ENCODE measurements at regions not wholly inside any gene's neighbourhood (a gene's known extent, or its start where the extent isn't known, plus 50 kb on each side); places are given as distances from the start of the nearest gene placed in this dataset.

DNA sequence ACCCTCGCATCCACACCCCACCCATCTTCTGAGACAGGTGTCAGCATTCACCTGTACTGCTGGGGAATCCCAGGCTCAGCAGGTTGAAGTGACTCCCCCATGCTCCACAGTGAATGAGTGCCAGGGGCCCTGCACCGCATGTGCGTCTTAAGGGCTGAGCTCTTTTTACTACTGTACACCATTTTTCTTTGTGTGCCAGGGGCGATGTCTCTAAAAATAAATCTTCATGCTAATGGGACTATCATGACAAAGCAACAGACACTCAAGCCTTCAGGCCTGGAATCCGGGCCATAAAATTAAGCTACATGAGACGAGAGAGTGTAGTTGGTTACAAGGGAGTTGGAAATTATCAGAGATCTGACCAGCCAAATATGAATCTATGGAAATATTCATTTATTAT lies 294.8 kb downstream of the LPIN1 start:
- Histone ChIP-seq H3K36me3 (replicated peaks; ENCODE audit: low read depth, low read length) (no peaks in the 10 kb centered on the region), H4K20me1 (ENCODE audit: insufficient read depth, low read length) (no peaks in the 10 kb centered on the region), H3K27ac (ENCODE audit: low read length) (no peak overlapping the region), H3K4me2 (ENCODE audit: low read length) (no peak overlapping the region), H3K9ac (ENCODE audit: low read length) (no peak overlapping the region), H3K79me2 (ENCODE audit: low read length) (no peaks in the 10 kb centered on the region), H3K4me3 (ENCODE audit: low read length) (no peak overlapping the region), H3K4me1 (ENCODE audit: low read length) (peaks cover 19% of the 10 kb centered on the region), H3K27me3 (ENCODE audit: low read depth, low read length) (peaks cover 14% of the 10 kb centered on the region; the same call in 1 of the 2 replicates), H2AFZ (ENCODE audit: low read depth, low read length) (no peak overlapping the region), H3K9me3 (ENCODE audit: insufficient read depth, low read length) (peaks cover 17% of the 10 kb centered on the region; the same call in 1 of the 2 replicates)
- TF ChIP-seq EZH2phosphoT487 (IDR thresholded peaks at IDR 0.05; ENCODE audit: low read depth): no peak
- no peak for TF ChIP-seq CTCF (IDR thresholded peaks at IDR 0.05; ENCODE audit: low read depth, low read length)

- Histone ChIP-seq H3K36me3 (replicated peaks; ENCODE audit: low read depth, low read length) (no peaks in the 10 kb centered on the region), H3K4me3 (ENCODE audit: low read length) (no peak overlapping the region), H3K9me3 (ENCODE audit: insufficient read depth, low read length) (peaks cover 11% of the 10 kb centered on the region; the same call in 1 of the 2 replicates), H4K20me1 (ENCODE audit: insufficient read depth, low read length) (no peaks in the 10 kb centered on the region), H3K27ac (ENCODE audit: low read length) (no peak overlapping the region), H3K9ac (ENCODE audit: low read length) (no peak overlapping the region), H3K79me2 (ENCODE audit: low read length) (no peaks in the 10 kb centered on the region), H2AFZ (ENCODE audit: low read depth, low read length) (no peak overlapping the region), H3K27me3 (ENCODE audit: low read depth, low read length) (peaks cover 18% of the 10 kb centered on the region; the same call in 1 of the 2 replicates), H3K4me1 (ENCODE audit: low read length) (peaks cover 31% of the 10 kb centered on the region), H3K4me2 (ENCODE audit: low read length) (no peak overlapping the region)
- TF ChIP-seq CTCF (IDR thresholded peaks at IDR 0.05; ENCODE audit: low read depth, low read length) (no peak), EZH2phosphoT487 (IDR thresholded peaks at IDR 0.05; ENCODE audit: low read depth) (no peak)
These were observed 296.7 kb downstream of the LPIN1 start for GRCh38 chr2:12043131-12043530.

- Histone ChIP-seq H3K4me1 (ENCODE audit: low read length) (peaks cover 31% of the 10 kb centered on the region), H4K20me1 (ENCODE audit: insufficient read depth, low read length) (no peaks in the 10 kb centered on the region), H3K79me2 (ENCODE audit: low read length) (no peaks in the 10 kb centered on the region), H3K9me3 (ENCODE audit: insufficient read depth, low read length) (peaks cover 11% of the 10 kb centered on the region; the same call in 1 of the 2 replicates), H3K4me2 (ENCODE audit: low read length) (peak overlapping the region; percentile 60), H3K4me3 (ENCODE audit: low read length) (peak overlapping the region; percentile 55; the same call in 1 of the 2 replicates), H2AFZ (ENCODE audit: low read depth, low read length) (no peak overlapping the region), H3K27ac (ENCODE audit: low read length) (peak overlapping the region; percentile 37; the same call in 1 of the 2 replicates), H3K36me3 (replicated peaks; ENCODE audit: low read depth, low read length) (no peaks in the 10 kb centered on the region), H3K9ac (ENCODE audit: low read length) (peak overlapping the region; percentile 15; the same call in 1 of the 2 replicates), H3K27me3 (ENCODE audit: low read depth, low read length) (peaks cover 22% of the 10 kb centered on the region; the same call in 1 of the 2 replicates)
- TF ChIP-seq EZH2phosphoT487 (IDR thresholded peaks at IDR 0.05; ENCODE audit: low read depth): no peak
- no peak for TF ChIP-seq CTCF (IDR thresholded peaks at IDR 0.05; ENCODE audit: low read depth, low read length)
These were observed 298.4 kb downstream of the LPIN1 start for GRCh38 chr2:12044857-12045256.

DNA sequence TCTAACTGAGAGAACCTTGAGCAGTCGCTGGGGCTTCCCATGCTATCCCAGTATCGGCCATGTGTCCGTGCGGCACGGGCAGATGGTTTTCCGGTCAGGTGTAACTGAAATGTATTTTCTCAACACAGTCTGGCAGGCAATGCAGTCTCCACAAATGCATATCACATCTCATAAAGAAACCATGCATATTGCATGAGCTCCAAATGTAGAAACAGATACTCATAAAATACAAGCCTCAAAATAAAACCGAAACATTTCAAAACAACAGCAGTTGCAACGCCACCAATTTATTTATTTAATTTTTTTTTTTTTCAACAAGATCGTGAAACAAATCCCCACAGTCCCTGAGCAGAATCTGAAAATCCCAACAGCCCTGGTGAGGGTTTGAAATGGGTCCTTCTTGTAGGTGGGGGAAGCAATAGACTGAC lies 299.4 kb downstream of the LPIN1 start:
- no peaks in the 10 kb centered on the region for H3K36me3 ChIP-seq (replicated peaks; ENCODE audit: low read depth, low read length)
- peak overlapping the region; percentile 37; the same call in 1 of the 2 replicates for H3K27ac ChIP-seq (ENCODE audit: low read length)
- H3K4me3 ChIP-seq (ENCODE audit: low read length): peak overlapping the region; percentile 55
- no peaks in the 10 kb centered on the region for H4K20me1 ChIP-seq (ENCODE audit: insufficient read depth, low read length)
- TF ChIP-seq EZH2phosphoT487 (IDR thresholded peaks at IDR 0.05; ENCODE audit: low read depth) (no peak), CTCF (IDR thresholded peaks at IDR 0.05; ENCODE audit: low read depth, low read length) (no peak)
- H3K4me1 ChIP-seq (ENCODE audit: low read length): peaks cover 31% of the 10 kb centered on the region
- H2AFZ ChIP-seq (ENCODE audit: low read depth, low read length): no peak overlapping the region
- H3K4me2 ChIP-seq (ENCODE audit: low read length): peak overlapping the region; percentile 60
- no peaks in the 10 kb centered on the region for H3K79me2 ChIP-seq (ENCODE audit: low read length)
- H3K9ac ChIP-seq (ENCODE audit: low read length): no peak overlapping the region
- H3K9me3 ChIP-seq (ENCODE audit: insufficient read depth, low read length): peaks cover 11% of the 10 kb centered on the region; the same call in 1 of the 2 replicates
- H3K27me3 ChIP-seq (ENCODE audit: low read depth, low read length): peaks cover 29% of the 10 kb centered on the region
